ENCODE measurements at regions not wholly inside any gene's neighbourhood (a gene's known extent, or its start where the extent isn't known, plus 50 kb on each side); places are given as distances from the start of the nearest gene placed in this dataset.

- no peak for DNase-seq
Observed at GRCh38 chr14:87497301-87497700, 495.7 kb downstream of the GALC start.

- DNase-seq, result no peak
Observed at GRCh38 chr14:87494010-87494409, 499.0 kb downstream of the GALC start.

GRCh38 chr14:87492561-87492960, 500.4 kb downstream of the GALC start:
- DNase-seq, result no peak

GRCh38 chr14:87491816-87492215, 501.2 kb downstream of the GALC start:
- no peak for DNase-seq

- no peak for DNase-seq
Observed at GRCh38 chr14:87489196-87489819, 503.7 kb downstream of the GALC start.

- DNase-seq, result no peak
Observed at GRCh38 chr14:87483271-87484260, 509.4 kb downstream of the GALC start.

GRCh38 chr14:87468531-87468930, 524.5 kb downstream of the GALC start:
- DNase-seq, result no peak

GRCh38 chr14:87467578-87467977, 525.4 kb downstream of the GALC start:
- no peak for DNase-seq

- DNase-seq, result no peak
Observed at GRCh38 chr14:87465770-87466169, 527.2 kb downstream of the GALC start.

GRCh38 chr14:87461704-87462103, 531.3 kb downstream of the GALC start:
- no peak for DNase-seq

GRCh38 chr14:87457720-87458119, 535.3 kb downstream of the GALC start:
- DNase-seq, result no peak

- DNase-seq, result no peak
Observed at GRCh38 chr14:87450193-87450592, 542.8 kb downstream of the GALC start.

GRCh38 chr14:87449016-87449415, 544.0 kb downstream of the GALC start:
- DNase-seq, result no peak

GRCh38 chr14:87443787-87444186, 549.2 kb downstream of the GALC start:
- DNase-seq, result no peak

GRCh38 chr14:87443039-87443438, 549.9 kb downstream of the GALC start:
- DNase-seq, result no peak

GRCh38 chr14:87437158-87437557, 555.8 kb downstream of the GALC start:
- no peak for DNase-seq

GRCh38 chr14:87434680-87435079, 558.3 kb downstream of the GALC start:
- DNase-seq, result no peak

GRCh38 chr14:87434011-87434410, 559.0 kb downstream of the GALC start:
- DNase-seq, result no peak

- no peak for DNase-seq
Observed at GRCh38 chr14:87432698-87433097, 560.3 kb downstream of the GALC start.

GRCh38 chr14:87430810-87431209, 562.2 kb downstream of the GALC start:
- no peak for DNase-seq

- no peak for DNase-seq
Observed at GRCh38 chr14:87430214-87430613, 562.8 kb downstream of the GALC start.

- DNase-seq, result no peak
Observed at GRCh38 chr14:87419925-87420324, 573.1 kb downstream of the GALC start.

- no peak for DNase-seq
Observed at GRCh38 chr14:87411370-87411769, 581.6 kb downstream of the GALC start.

- no peak for DNase-seq
Observed at GRCh38 chr14:87409393-87409792, 583.6 kb downstream of the GALC start.

All from CD4-positive, alpha-beta T cell treated with Interferon gamma for 1 hour (primary cell).